OCI-LY7 (cell line): ENCODE measurements at regions not wholly inside any gene's neighbourhood (a gene's known extent, or its start where the extent isn't known, plus 50 kb on each side); places are given as distances from the start of the nearest gene placed in this dataset.

ENCODE experiments used
- BruUV-seq: library from RNA; stranded (reverse); fragments of 400-500 nt; replicated peaks from 2 replicates; lab custom pipeline; 2021; lab: Mats Ljungman, UMichigan
- CTCF ChIA-PET: fragments of 300-600 bp; sonication (Branson Sonifier 250); formaldehyde crosslinking; loops from one replicate; lab custom pipeline; 2022; ENCODE audit warnings: antibody characterized with exemption; ENCODE audit not compliant: unreplicated experiment; lab: Charles Lee
- POLR2A ChIA-PET: fragments of 300-600 bp; sonication (Branson Sonifier 250); formaldehyde crosslinking; loops from one replicate; lab custom pipeline; 2022; ENCODE audit warnings: antibody characterized with exemption; lab: Charles Lee
- DNase-seq: peaks from one replicate; pipeline ENCODE4 v3.0.0-alpha.2; 2015; ENCODE audit warnings: low spot score
- H2AFZ ChIP-seq: fragments of 200-600 bp; sonication (generic), shearing (Covaris generic); 2 replicates; pipeline ENCODE4 v1.6.1; 2014; ENCODE audit warnings: mild to moderate bottlenecking, antibody characterized with exemption, low read length, moderate library complexity
- H3K27ac ChIP-seq: fragments of 200-600 bp; sonication (generic); 2 replicates; pipeline ENCODE4 v1.5.1; 2014; ENCODE audit warnings: mixed run types, low read depth, mild to moderate bottlenecking, moderate library complexity, low read length, inconsistent platforms; ENCODE audit not compliant: poor library complexity, severe bottlenecking
- H3K36me3 ChIP-seq: fragments of 200-600 bp; sonication (generic); 2 replicates; pipeline ENCODE4 v1.6.1; 2014; ENCODE audit warnings: mild to moderate bottlenecking, antibody characterized with exemption, low read length, moderate library complexity, mixed read lengths; ENCODE audit not compliant: insufficient read depth
- H3K4me1 ChIP-seq: fragments of 200-600 bp; sonication (generic); 2 replicates; pipeline ENCODE4 v1.5.1; 2014; ENCODE audit warnings: mild to moderate bottlenecking, low read length; ENCODE audit not compliant: insufficient read depth, poor library complexity, severe bottlenecking
- H3K4me2 ChIP-seq: fragments of 200-600 bp; sonication (generic); 2 replicates; pipeline ENCODE4 v1.6.1; 2014; ENCODE audit warnings: mild to moderate bottlenecking, low read length
- H3K4me3 ChIP-seq: fragments of 200-600 bp; sonication (generic); 2 replicates; pipeline ENCODE4 v1.5.1; 2014; ENCODE audit warnings: mild to moderate bottlenecking, low read depth, low read length; ENCODE audit not compliant: poor library complexity, severe bottlenecking
- H3K79me2 ChIP-seq: fragments of 200-600 bp; sonication (generic); 2 replicates; pipeline ENCODE4 v1.6.1; 2016; ENCODE audit warnings: low read depth, mild to moderate bottlenecking, low read length, moderate library complexity, mixed read lengths; ENCODE audit not compliant: insufficient read depth
- H3K9me2 ChIP-seq: fragments of 200-600 bp; sonication (generic); 2 replicates; pipeline ENCODE4 v1.6.1; 2016; ENCODE audit warnings: mild to moderate bottlenecking, low read length, mixed read lengths; ENCODE audit not compliant: insufficient read depth
- H3K9me3 ChIP-seq: fragments of 200-600 bp; sonication (generic); 2 replicates; pipeline ENCODE4 v1.6.1; 2014; ENCODE audit warnings: mild to moderate bottlenecking, mixed run types, low read length, mixed read lengths
- H4K20me1 ChIP-seq: fragments of 200-600 bp; sonication (generic); 2 replicates; pipeline ENCODE4 v1.6.1; 2014; ENCODE audit warnings: mild to moderate bottlenecking, antibody characterized with exemption, low read length, moderate library complexity, mixed read lengths; ENCODE audit not compliant: insufficient read depth
- EZH2phosphoT487 ChIP-seq: fragments of 200-600 bp; sonication (generic); IDR thresholded peaks from 2 replicates; pipeline ENCODE4 v1.6.1; 2018; ENCODE audit warnings: low read depth, borderline replicate concordance, mild to moderate bottlenecking, mixed run types, antibody characterized with exemption, low read length, moderate library complexity, mixed read lengths
- intact Hi-C: fragments of 100-400 bp; cut with micrococcal nuclease; formaldehyde crosslinking; loops from one replicate; pipeline ENCODE4 v1.10.0; 2022; ENCODE audit not compliant: unreplicated experiment
- TF ChIP-seq, protein P1 (sequence below): fragments of 200-600 bp; sonication (generic); conservative IDR thresholded peaks from 2 replicates; pipeline ENCODE4 v1.5.1; 2014; ENCODE audit warnings: mild to moderate bottlenecking, antibody characterized with exemption, low read length, moderate library complexity, mixed read lengths

- intact Hi-C loops: no loop called here
- TF ChIP-seq, protein P1, sequence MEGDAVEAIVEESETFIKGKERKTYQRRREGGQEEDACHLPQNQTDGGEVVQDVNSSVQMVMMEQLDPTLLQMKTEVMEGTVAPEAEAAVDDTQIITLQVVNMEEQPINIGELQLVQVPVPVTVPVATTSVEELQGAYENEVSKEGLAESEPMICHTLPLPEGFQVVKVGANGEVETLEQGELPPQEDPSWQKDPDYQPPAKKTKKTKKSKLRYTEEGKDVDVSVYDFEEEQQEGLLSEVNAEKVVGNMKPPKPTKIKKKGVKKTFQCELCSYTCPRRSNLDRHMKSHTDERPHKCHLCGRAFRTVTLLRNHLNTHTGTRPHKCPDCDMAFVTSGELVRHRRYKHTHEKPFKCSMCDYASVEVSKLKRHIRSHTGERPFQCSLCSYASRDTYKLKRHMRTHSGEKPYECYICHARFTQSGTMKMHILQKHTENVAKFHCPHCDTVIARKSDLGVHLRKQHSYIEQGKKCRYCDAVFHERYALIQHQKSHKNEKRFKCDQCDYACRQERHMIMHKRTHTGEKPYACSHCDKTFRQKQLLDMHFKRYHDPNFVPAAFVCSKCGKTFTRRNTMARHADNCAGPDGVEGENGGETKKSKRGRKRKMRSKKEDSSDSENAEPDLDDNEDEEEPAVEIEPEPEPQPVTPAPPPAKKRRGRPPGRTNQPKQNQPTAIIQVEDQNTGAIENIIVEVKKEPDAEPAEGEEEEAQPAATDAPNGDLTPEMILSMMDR: no peak
- no peak for TF ChIP-seq EZH2phosphoT487
- no peaks in the 10 kb centered on the region for H3K79me2 ChIP-seq
- H3K27ac ChIP-seq: no peak overlapping the region
- H3K9me3 ChIP-seq: no peaks in the 10 kb centered on the region
- peak overlapping the region; percentile 2; the same call in 1 of the 2 replicates for H3K4me2 ChIP-seq
- no peaks in the 10 kb centered on the region for H3K9me2 ChIP-seq
- ChIA-PET POLR2A (interaction anchor here (0.5 kb wide), 1 partner anchor 16 kb away, joined by 7 read pairs; no protein-coding TSS in a partner anchor), CTCF (no interaction called here)
- DNase-seq: no peak
- no peaks in the 10 kb centered on the region for H3K36me3 ChIP-seq
- H3K4me3 ChIP-seq: no peak overlapping the region
- no peak overlapping the region for H2AFZ ChIP-seq
- H3K4me1 ChIP-seq: peaks cover 68% of the 10 kb centered on the region
- no peaks in the 10 kb centered on the region for H4K20me1 ChIP-seq
- BruUV-seq: no TSS peak
These were observed 99.7 kb upstream of the BOD1 start for GRCh38 chr5:173716058-173716682.

- intact Hi-C loops: no loop called here
- Histone ChIP-seq H3K27ac (no peak overlapping the region), H4K20me1 (no peaks in the 10 kb centered on the region), H3K36me3 (no peaks in the 10 kb centered on the region), H3K4me1 (peaks cover 73% of the 10 kb centered on the region), H3K9me2 (no peaks in the 10 kb centered on the region), H3K79me2 (no peaks in the 10 kb centered on the region), H2AFZ (no peak overlapping the region), H3K9me3 (no peaks in the 10 kb centered on the region), H3K4me2 (peak overlapping the region; percentile 80; the same call in 1 of the 2 replicates), H3K4me3 (no peak overlapping the region)
- DNase-seq: no peak
- ChIA-PET POLR2A (interaction anchor here (0.6 to 5.8 kb wide), 5 partner anchors 10 to 177 kb away, joined by 3 to 51 read pairs (median 4); no protein-coding TSS in a partner anchor), CTCF (interaction anchor here (1.1 kb wide), 1 partner anchor 208 kb away, joined by 3 read pairs; no protein-coding TSS in a partner anchor)
- no peak for TF ChIP-seq EZH2phosphoT487
- TF ChIP-seq, protein P1: no peak
- BruUV-seq: no TSS peak
These were observed 101.5 kb upstream of the BOD1 start for GRCh38 chr5:173717959-173718358.

- H2AFZ ChIP-seq: no peak overlapping the region
- no peaks in the 10 kb centered on the region for H3K36me3 ChIP-seq
- TF ChIP-seq EZH2phosphoT487: no peak
- TF ChIP-seq, protein P1: no peak
- H3K9me2 ChIP-seq: no peaks in the 10 kb centered on the region
- H3K79me2 ChIP-seq: no peaks in the 10 kb centered on the region
- no peak for DNase-seq
- H3K4me3 ChIP-seq: no peak overlapping the region
- CTCF ChIA-PET: interaction anchor here (1.1 kb wide), 1 partner anchor 207 kb away, joined by 3 read pairs; no protein-coding TSS in a partner anchor
- no peaks in the 10 kb centered on the region for H4K20me1 ChIP-seq
- H3K4me2 ChIP-seq: peak overlapping the region; percentile 80; the same call in 1 of the 2 replicates
- H3K4me1 ChIP-seq: peaks cover 68% of the 10 kb centered on the region
- POLR2A ChIA-PET: interaction anchor here (0.7 to 5.8 kb wide), 7 partner anchors 9 to 173 kb away, joined by 3 to 51 read pairs (median 4); no protein-coding TSS in a partner anchor
- intact Hi-C loops: no loop called here
- no TSS peak for BruUV-seq
- no peaks in the 10 kb centered on the region for H3K9me3 ChIP-seq
- H3K27ac ChIP-seq: no peak overlapping the region
These were observed 102.0 kb upstream of the BOD1 start for GRCh38 chr5:173718469-173718868.
